IMR-90 (cell line): ENCODE measurements at regions not wholly inside any gene's neighbourhood (a gene's known extent, or its start where the extent isn't known, plus 50 kb on each side); places are given as distances from the start of the nearest gene placed in this dataset.
"Not testable (repeated sequence)": the region's sequence is repeated elsewhere in the genome, so short reads cannot be mapped to it uniquely, and the experiment has no call there.

Experiments
- ATAC-seq: fragments of 200-7000 bp; cut with Tn5 transposase; 2 replicates; pipeline ENCODE4 v1.9.1; 2020; ENCODE audit warnings: low read depth, mild to moderate bottlenecking, moderate library complexity
- BruUV-seq: library from RNA; stranded (reverse); fragments of 400-500 nt; replicated peaks from 2 replicates; lab custom pipeline; 2021; lab: Mats Ljungman, UMichigan
- CTCF ChIA-PET: fragments of 300-600 bp; formaldehyde crosslinking; extraction: SDS; loops from one replicate; lab custom pipeline; 2021; ENCODE audit warnings: antibody characterized with exemption; lab: Yijun Ruan, JAX
- POLR2A ChIA-PET: fragments of 300-600 bp; sonication (Branson Sonifier 250); formaldehyde crosslinking; loops from one replicate; lab custom pipeline; 2022; ENCODE audit warnings: antibody characterized with exemption; ENCODE audit not compliant: unreplicated experiment; lab: Charles Lee
- DNase-seq: peaks from one replicate; pipeline ENCODE4 v3.0.0; 2013
- H2AFZ ChIP-seq: replicated peaks from 2 replicates; pipeline ENCODE3; 2013; ENCODE audit warnings: low read length, mild to moderate bottlenecking; ENCODE audit not compliant: poor library complexity
- H2AK5ac ChIP-seq: 2 replicates; pipeline ENCODE4 v1.6.1; 2013; ENCODE audit warnings: low read depth, low read length, inconsistent platforms
- H2AK9ac ChIP-seq: replicated peaks from 2 replicates; pipeline ENCODE3; 2013; ENCODE audit warnings: mild to moderate bottlenecking, low read depth, low read length, moderate library complexity; ENCODE audit not compliant: poor library complexity
- H2BK120ac ChIP-seq: 2 replicates; pipeline ENCODE4 v1.6.1; 2013; ENCODE audit warnings: low read depth, low read length, inconsistent platforms
- H2BK15ac ChIP-seq: 3 replicates; pipeline ENCODE4 v1.6.1; 2013; ENCODE audit warnings: low read depth, low read length, inconsistent platforms
- H2BK20ac ChIP-seq: 2 replicates; pipeline ENCODE4 v1.6.1; 2013; ENCODE audit warnings: low read depth, mild to moderate bottlenecking, inconsistent platforms, low read length, moderate library complexity
- H2BK5ac ChIP-seq: 2 replicates; pipeline ENCODE4 v1.6.1; 2013; ENCODE audit warnings: mild to moderate bottlenecking, low read depth, low read length, inconsistent platforms; ENCODE audit not compliant: poor library complexity, severe bottlenecking
- H3K14ac ChIP-seq: replicated peaks from 2 replicates; pipeline ENCODE4 v1.6.1; 2013; ENCODE audit warnings: low read depth, low read length, inconsistent platforms
- H3K18ac ChIP-seq: 2 replicates; pipeline ENCODE4 v1.6.1; 2013; ENCODE audit warnings: low read depth, low read length, control low read depth
- H3K23ac ChIP-seq: 2 replicates; pipeline ENCODE4 v1.6.1; 2013; ENCODE audit warnings: low read depth, low read length, inconsistent platforms
- H3K27ac ChIP-seq: 2 replicates; pipeline ENCODE4 v1.5.1; 2013; ENCODE audit warnings: mild to moderate bottlenecking, control low read depth, low read length; ENCODE audit not compliant: insufficient read depth
- H3K27me3 ChIP-seq: 2 replicates; pipeline ENCODE4 v1.6.1; 2013; ENCODE audit warnings: low read length; ENCODE audit not compliant: control insufficient read depth, insufficient read depth
- H3K36me3 ChIP-seq: 2 replicates; pipeline ENCODE4 v1.6.1; 2013; ENCODE audit warnings: low read length, mixed read lengths; ENCODE audit not compliant: control insufficient read depth, insufficient read depth
- H3K4ac ChIP-seq: 2 replicates; pipeline ENCODE4 v1.6.1; 2013; ENCODE audit warnings: low read depth, low read length, inconsistent platforms
- H3K4me1 ChIP-seq: 2 replicates; pipeline ENCODE4 v1.6.1; 2013; ENCODE audit warnings: low read length, mixed read lengths; ENCODE audit not compliant: control insufficient read depth, insufficient read depth
- H3K4me2 ChIP-seq: 2 replicates; pipeline ENCODE4 v1.6.1; 2013; ENCODE audit warnings: low read depth, mild to moderate bottlenecking, control low read depth, low read length, moderate library complexity
- H3K4me3 ChIP-seq: 2 replicates; pipeline ENCODE4 v1.5.1; 2013; ENCODE audit warnings: low read depth, mild to moderate bottlenecking, control low read depth, low read length, moderate library complexity; ENCODE audit not compliant: insufficient read depth
- H3K56ac ChIP-seq: 2 replicates; pipeline ENCODE4 v1.6.1; 2013; ENCODE audit warnings: low read length, inconsistent platforms; ENCODE audit not compliant: insufficient read depth; ENCODE audit errors: extremely low read depth
- H3K79me1 ChIP-seq, 2 experiments: 2 replicates each; pipeline ENCODE4 v1.6.1; 2013; ENCODE audit warnings: low read length in 2 of 2, inconsistent platforms in 1 of 2, low read depth in 1 of 2
- H3K9ac ChIP-seq: 2 replicates; pipeline ENCODE4 v1.6.1; 2013; ENCODE audit warnings: low read depth, low read length, control low read depth
- H3K9me1 ChIP-seq: 2 replicates; pipeline ENCODE4 v1.6.1; 2013; ENCODE audit warnings: low read length, inconsistent platforms; ENCODE audit not compliant: insufficient read depth
- H3K9me3 ChIP-seq: 2 replicates; pipeline ENCODE4 v1.6.1; 2013; ENCODE audit warnings: low read length; ENCODE audit not compliant: control insufficient read depth, insufficient read depth
- H4K20me1 ChIP-seq: 2 replicates; pipeline ENCODE4 v1.6.1; 2013; ENCODE audit warnings: low read length, inconsistent platforms; ENCODE audit not compliant: insufficient read depth
- H4K5ac ChIP-seq: 2 replicates; pipeline ENCODE4 v1.6.1; 2013; ENCODE audit warnings: mild to moderate bottlenecking, low read depth, low read length, control low read depth
- H4K8ac ChIP-seq, 2 experiments: 2 replicates each; pipeline ENCODE4 v1.6.1; 2013; ENCODE audit warnings: low read depth in 2 of 2, low read length in 2 of 2, control low read depth in 1 of 2, inconsistent platforms in 1 of 2
- H4K91ac ChIP-seq: 2 replicates; pipeline ENCODE4 v1.6.1; 2013; ENCODE audit warnings: low read depth, low read length, inconsistent platforms; ENCODE audit not compliant: insufficient read depth
- WGBS, 2 experiments: methylation state at CpG; one replicate each; pipeline versions ENCODE4 v1.1.5 to v1.1.7; 2013; ENCODE audit warnings: missing lambda C conversion rate in 2 of 2; ENCODE audit not compliant: insufficient read length in 1 of 2; ENCODE audit errors: extremely low coverage in 2 of 2; 5-methylcytosine and 5-hydroxymethylcytosine counted together
- dilution Hi-C: fragments of 300-500 bp; cut with HindIII; formaldehyde crosslinking; loops from one replicate; pipeline ENCODE4 v1.14.3; 2018; ENCODE audit warnings: low sequenced_read_pairs; ENCODE audit not compliant: unreplicated experiment
- in situ Hi-C: fragments of 300-500 bp; cut with MboI; formaldehyde crosslinking; loops from 3 replicates; pipeline ENCODE4 v1.14.3; 2019; ENCODE audit warnings: low sequenced_read_pairs, inconsistent platforms, mixed read lengths
- intact Hi-C: fragments of 100-400 bp; cut with micrococcal nuclease; formaldehyde crosslinking; loops from 2 replicates; pipeline ENCODE4 v1.10.0; 2022

DNA sequence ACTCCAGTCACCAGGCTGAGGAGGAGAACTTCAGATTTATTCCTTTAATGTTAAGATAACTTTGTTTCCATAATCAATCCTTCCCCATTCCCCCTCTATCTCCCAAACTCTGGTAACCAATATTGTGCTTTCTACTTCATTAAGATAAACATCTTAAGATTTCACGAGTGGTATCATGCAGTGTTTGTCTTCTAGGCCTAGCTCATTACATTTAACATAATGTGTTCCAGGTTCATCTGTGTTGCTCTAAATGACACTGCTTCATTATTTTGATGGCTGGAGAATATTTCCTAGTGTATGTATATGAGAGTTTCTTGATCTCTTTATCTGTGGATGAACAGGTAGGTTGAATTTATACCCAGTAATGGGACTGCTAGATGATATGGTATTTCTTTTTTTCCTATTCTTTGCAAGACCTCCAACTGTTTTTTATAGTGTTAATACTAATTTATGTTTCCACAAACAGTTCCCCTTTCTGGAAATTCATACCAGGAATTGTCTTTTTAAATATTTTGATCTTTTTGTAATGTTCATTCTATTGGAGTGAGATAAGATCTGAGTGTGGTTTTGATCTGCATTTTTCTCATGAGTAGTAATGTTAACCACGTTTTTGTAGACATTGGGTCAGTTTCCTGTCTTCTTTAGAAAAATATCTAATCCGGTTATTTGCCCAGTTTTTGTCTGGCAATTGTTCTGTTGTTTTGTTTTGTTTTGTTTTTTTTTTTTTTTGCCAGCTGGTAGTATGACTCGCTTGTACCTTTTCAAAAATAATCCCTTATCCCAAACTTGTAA lies 97.3 kb downstream of the POTEH start:
- H3K27ac ChIP-seq, H4K8ac ChIP-seq, H2BK20ac ChIP-seq, H3K18ac ChIP-seq, H2BK5ac ChIP-seq, H3K9ac ChIP-seq, H2AFZ ChIP-seq, H3K36me3 ChIP-seq, H3K4me3 ChIP-seq, H2BK15ac ChIP-seq, H4K5ac ChIP-seq, H3K27me3 ChIP-seq, ATAC-seq, H3K9me1 ChIP-seq, BruUV-seq, H2AK9ac ChIP-seq, H3K79me1 ChIP-seq, intact Hi-C loops, H3K14ac ChIP-seq, H2AK5ac ChIP-seq, H3K4me1 ChIP-seq, CTCF ChIA-PET, dilution Hi-C loops, H3K9me3 ChIP-seq, H3K56ac ChIP-seq, POLR2A ChIA-PET, in situ Hi-C loops, H3K4me2 ChIP-seq, H3K23ac ChIP-seq, H3K4ac ChIP-seq, H4K91ac ChIP-seq, H4K20me1 ChIP-seq, H2BK120ac ChIP-seq: not testable (repeated sequence)
- WGBS, 2 experiments: no CpG with 5 or more reads among the region's 4 CpGs
- peak; percentile 0 for DNase-seq

DNA sequence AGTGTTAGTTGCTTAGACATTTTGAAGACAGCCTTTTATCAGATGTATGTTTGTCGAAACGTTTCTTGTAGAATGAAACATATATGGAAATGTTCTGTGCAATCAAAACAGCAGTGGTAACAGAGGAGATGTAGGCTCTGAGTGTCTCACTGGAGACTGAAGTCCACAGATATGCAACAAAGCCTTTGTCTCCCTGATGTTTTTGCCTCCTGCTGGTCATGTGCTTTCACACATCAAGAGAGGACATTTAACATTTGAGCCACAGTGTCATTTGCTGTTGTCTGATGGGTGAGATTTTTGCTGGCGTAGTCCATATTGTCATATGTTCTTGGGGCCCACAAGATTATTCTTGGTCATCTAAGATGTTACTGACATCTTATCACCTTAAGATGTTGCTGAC lies 101.7 kb downstream of the POTEH start:
- H2BK5ac ChIP-seq, H3K4me1 ChIP-seq, H3K4ac ChIP-seq, H2BK20ac ChIP-seq, H4K91ac ChIP-seq, H3K9me3 ChIP-seq, DNase-seq, ATAC-seq, H3K27ac ChIP-seq, BruUV-seq, H2AFZ ChIP-seq, POLR2A ChIA-PET, H2BK120ac ChIP-seq, H3K14ac ChIP-seq, in situ Hi-C loops, H2AK9ac ChIP-seq, H3K79me1 ChIP-seq, H3K18ac ChIP-seq, H3K56ac ChIP-seq, H3K4me3 ChIP-seq, H3K36me3 ChIP-seq, H3K9ac ChIP-seq, H3K9me1 ChIP-seq, H2AK5ac ChIP-seq, H4K5ac ChIP-seq, intact Hi-C loops, H4K8ac ChIP-seq, H4K20me1 ChIP-seq, H2BK15ac ChIP-seq, H3K23ac ChIP-seq, H3K4me2 ChIP-seq, CTCF ChIA-PET, H3K27me3 ChIP-seq, dilution Hi-C loops: not testable (repeated sequence)
- WGBS, 2 experiments: no CpG with 5 or more reads among the region's 3 CpGs
